Hepatocyte (in vitro differentiated cells): ENCODE measurements at regions not wholly inside any gene's neighbourhood (a gene's known extent, or its start where the extent isn't known, plus 50 kb on each side); places are given as distances from the start of the nearest gene placed in this dataset.
"Not testable (repeated sequence)": the region's sequence is repeated elsewhere in the genome, so short reads cannot be mapped to it uniquely, and the experiment has no call there.

Source experiments
- DNase-seq: peaks from one replicate; pipeline ENCODE4 v3.0.0-alpha.2; 2016; ENCODE audit warnings: low spot score
- H2AFZ ChIP-seq: fragments of 200-600 bp; sonication (generic); 2 replicates; pipeline ENCODE4 v1.6.0; 2016; ENCODE audit warnings: antibody characterized with exemption, mild to moderate bottlenecking
- H3K27ac ChIP-seq: fragments of 200-600 bp; sonication (generic); 2 replicates; pipeline ENCODE4 v1.5.1; 2016; ENCODE audit warnings: mild to moderate bottlenecking
- H3K27me3 ChIP-seq: fragments of 200-600 bp; sonication (generic); 2 replicates; pipeline ENCODE4 v1.6.1; 2016
- H3K36me3 ChIP-seq: fragments of 200-600 bp; sonication (generic); replicated peaks from 2 replicates; pipeline ENCODE4 v1.5.1; 2016; ENCODE audit warnings: low read depth; ENCODE audit not compliant: insufficient read depth
- H3K4me1 ChIP-seq: fragments of 200-600 bp; sonication (generic); 2 replicates; pipeline ENCODE4 v1.5.1; 2016; ENCODE audit warnings: mild to moderate bottlenecking, moderate library complexity; ENCODE audit not compliant: insufficient read depth
- H3K4me2 ChIP-seq: fragments of 200-600 bp; sonication (generic); 2 replicates; pipeline ENCODE4 v1.6.0; 2016
- H3K4me3 ChIP-seq: fragments of 200-600 bp; sonication (generic); 2 replicates; pipeline ENCODE4 v1.5.1; 2016; ENCODE audit warnings: mild to moderate bottlenecking
- H3K79me2 ChIP-seq: fragments of 200-600 bp; sonication (generic); 2 replicates; pipeline ENCODE4 v1.6.0; 2017; ENCODE audit warnings: mild to moderate bottlenecking
- H3K9me2 ChIP-seq: fragments of 200-600 bp; sonication (generic); replicated peaks from 2 replicates; pipeline ENCODE4 v1.6.0; 2017; ENCODE audit warnings: mild to moderate bottlenecking; ENCODE audit not compliant: insufficient read depth
- H3K9me3 ChIP-seq: fragments of 200-600 bp; sonication (generic); 2 replicates; pipeline ENCODE4 v1.5.1; 2016; ENCODE audit warnings: low read depth, mild to moderate bottlenecking
- H4K20me1 ChIP-seq: fragments of 200-600 bp; sonication (generic); 2 replicates; pipeline ENCODE4 v1.6.0; 2016; ENCODE audit warnings: mild to moderate bottlenecking; ENCODE audit not compliant: insufficient read depth, poor library complexity, severe bottlenecking
- EZH2 ChIP-seq: fragments of 200-600 bp; sonication (generic); IDR thresholded peaks from 2 replicates; pipeline ENCODE4 v1.6.1; 2016; ENCODE audit warnings: antibody characterized with exemption, mild to moderate bottlenecking, borderline replicate concordance
- EZH2phosphoT487 ChIP-seq: fragments of 200-600 bp; sonication (generic); IDR thresholded peaks from one replicate; pipeline ENCODE4 v1.6.1; 2018; ENCODE audit warnings: antibody characterized with exemption, mild to moderate bottlenecking, low read depth, moderate library complexity; ENCODE audit not compliant: unreplicated experiment, severe bottlenecking
- WGBS: methylation state at CpG from one replicate; pipeline ENCODE4 v1.1.6; 2016; ENCODE audit warnings: low lambda C conversion rate; ENCODE audit errors: missing lambda C conversion rate; 5-methylcytosine and 5-hydroxymethylcytosine counted together
- TF ChIP-seq, protein P1 (sequence below): fragments of 200-600 bp; sonication (generic); IDR thresholded peaks from 2 replicates; pipeline ENCODE4 v1.5.1; 2016; ENCODE audit warnings: antibody characterized with exemption, mild to moderate bottlenecking; ENCODE audit not compliant: poor library complexity

DNA sequence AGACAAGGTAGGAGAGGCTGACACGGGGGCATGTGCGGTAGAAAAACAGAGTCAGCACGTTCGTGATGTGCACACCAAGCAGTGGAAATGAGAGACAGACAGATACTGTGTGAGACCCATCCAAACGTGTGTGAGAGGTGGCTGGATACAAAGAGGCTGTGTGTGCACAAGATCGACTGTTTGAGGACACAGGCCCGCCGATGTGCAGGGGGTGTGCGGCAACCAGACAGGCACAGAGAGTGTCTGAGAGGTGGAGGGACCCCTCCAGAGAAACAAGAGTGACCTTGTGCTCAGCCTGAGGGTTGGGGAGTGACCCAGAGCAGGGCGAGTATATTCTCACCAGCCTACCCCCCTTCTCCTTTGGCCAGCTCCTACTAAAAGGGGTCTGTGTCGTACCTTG lies 97.8 kb upstream of the IPO9 start:
- Histone ChIP-seq H3K36me3 (no peaks in the 10 kb centered on the region), H3K9me2 (no peaks in the 10 kb centered on the region), H3K27ac (no peak overlapping the region), H2AFZ (no peak overlapping the region), H3K4me1 (peaks cover 14% of the 10 kb centered on the region), H3K79me2 (no peaks in the 10 kb centered on the region), H3K9me3 (no peaks in the 10 kb centered on the region), H4K20me1 (no peaks in the 10 kb centered on the region), H3K4me3 (no peak overlapping the region), H3K27me3 (no peaks in the 10 kb centered on the region), H3K4me2 (no peak overlapping the region)
- DNase-seq: no peak
- TF ChIP-seq, protein P1, sequence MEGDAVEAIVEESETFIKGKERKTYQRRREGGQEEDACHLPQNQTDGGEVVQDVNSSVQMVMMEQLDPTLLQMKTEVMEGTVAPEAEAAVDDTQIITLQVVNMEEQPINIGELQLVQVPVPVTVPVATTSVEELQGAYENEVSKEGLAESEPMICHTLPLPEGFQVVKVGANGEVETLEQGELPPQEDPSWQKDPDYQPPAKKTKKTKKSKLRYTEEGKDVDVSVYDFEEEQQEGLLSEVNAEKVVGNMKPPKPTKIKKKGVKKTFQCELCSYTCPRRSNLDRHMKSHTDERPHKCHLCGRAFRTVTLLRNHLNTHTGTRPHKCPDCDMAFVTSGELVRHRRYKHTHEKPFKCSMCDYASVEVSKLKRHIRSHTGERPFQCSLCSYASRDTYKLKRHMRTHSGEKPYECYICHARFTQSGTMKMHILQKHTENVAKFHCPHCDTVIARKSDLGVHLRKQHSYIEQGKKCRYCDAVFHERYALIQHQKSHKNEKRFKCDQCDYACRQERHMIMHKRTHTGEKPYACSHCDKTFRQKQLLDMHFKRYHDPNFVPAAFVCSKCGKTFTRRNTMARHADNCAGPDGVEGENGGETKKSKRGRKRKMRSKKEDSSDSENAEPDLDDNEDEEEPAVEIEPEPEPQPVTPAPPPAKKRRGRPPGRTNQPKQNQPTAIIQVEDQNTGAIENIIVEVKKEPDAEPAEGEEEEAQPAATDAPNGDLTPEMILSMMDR: no peak
- TF ChIP-seq EZH2phosphoT487: no peak
- no peak for TF ChIP-seq EZH2
- 71% methylated on average over 11 of the region's 11 CpGs for WGBS

DNA sequence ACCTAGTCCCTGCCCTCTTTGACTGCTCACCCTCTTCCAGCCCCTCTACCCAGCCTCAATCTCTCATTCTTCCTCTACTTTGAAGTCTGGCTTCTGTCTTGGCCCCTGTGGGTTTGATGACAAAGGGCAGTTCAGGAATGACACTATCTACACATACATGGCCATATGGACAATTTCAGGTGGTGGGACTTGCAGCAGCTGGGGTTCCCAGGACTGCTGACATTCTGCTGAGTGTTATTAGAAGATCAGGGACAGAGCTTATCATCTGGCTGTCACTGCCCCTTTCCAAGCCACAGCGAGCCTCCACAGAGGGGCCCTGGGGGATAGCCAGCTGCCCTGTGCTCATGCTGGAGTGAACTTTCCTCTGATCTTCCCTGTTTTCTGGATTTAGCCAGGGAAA lies 97.4 kb upstream of the IPO9 start:
- TF ChIP-seq, protein P1: no peak
- TF ChIP-seq EZH2phosphoT487 (no peak), EZH2 (no peak)
- Histone ChIP-seq H3K9me3 (no peaks in the 10 kb centered on the region), H3K4me1 (peaks cover 11% of the 10 kb centered on the region), H3K27ac (no peak overlapping the region), H3K9me2 (no peaks in the 10 kb centered on the region), H3K4me3 (no peak overlapping the region), H3K79me2 (no peaks in the 10 kb centered on the region), H4K20me1 (no peaks in the 10 kb centered on the region), H3K4me2 (no peak overlapping the region), H3K36me3 (no peaks in the 10 kb centered on the region), H3K27me3 (no peaks in the 10 kb centered on the region), H2AFZ (no peak overlapping the region)
- 31% methylated on average over 1 of the region's 1 CpG for WGBS
- DNase-seq: no peak

DNA sequence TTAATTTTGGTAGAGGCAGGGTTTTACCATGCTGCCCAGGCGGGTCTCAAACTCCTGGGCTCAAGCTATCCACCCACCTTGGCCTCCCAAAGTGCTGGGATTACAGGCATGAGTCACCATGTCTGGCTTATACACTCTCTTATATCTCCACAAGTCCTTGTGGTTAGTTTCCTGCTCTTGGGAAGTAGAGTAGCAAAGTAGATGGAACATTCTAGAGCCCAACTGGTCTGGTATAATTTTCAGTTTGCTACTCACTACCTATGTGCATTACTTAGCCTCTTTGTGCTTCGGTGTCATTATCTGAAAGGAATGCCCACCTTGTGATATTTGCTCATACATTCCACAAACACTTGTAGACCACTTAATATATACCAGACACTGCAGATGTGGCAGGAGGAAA lies 96.6 kb upstream of the IPO9 start:
- no peak overlapping the region for H3K4me2 ChIP-seq
- TF ChIP-seq EZH2: no peak
- TF ChIP-seq, protein P1: no peak
- no peak for TF ChIP-seq EZH2phosphoT487
- WGBS: 97% methylated on average over 2 of the region's 2 CpGs
- no peaks in the 10 kb centered on the region for H3K9me2 ChIP-seq
- no peak overlapping the region for H3K27ac ChIP-seq
- H3K27me3 ChIP-seq: no peaks in the 10 kb centered on the region
- no peaks in the 10 kb centered on the region for H4K20me1 ChIP-seq
- H3K4me1 ChIP-seq: peaks cover 8% of the 10 kb centered on the region
- H3K4me3 ChIP-seq: no peak overlapping the region
- no peak for DNase-seq
- no peaks in the 10 kb centered on the region for H3K36me3 ChIP-seq
- no peaks in the 10 kb centered on the region for H3K9me3 ChIP-seq
- H2AFZ ChIP-seq: no peak overlapping the region
- H3K79me2 ChIP-seq: no peaks in the 10 kb centered on the region

DNA sequence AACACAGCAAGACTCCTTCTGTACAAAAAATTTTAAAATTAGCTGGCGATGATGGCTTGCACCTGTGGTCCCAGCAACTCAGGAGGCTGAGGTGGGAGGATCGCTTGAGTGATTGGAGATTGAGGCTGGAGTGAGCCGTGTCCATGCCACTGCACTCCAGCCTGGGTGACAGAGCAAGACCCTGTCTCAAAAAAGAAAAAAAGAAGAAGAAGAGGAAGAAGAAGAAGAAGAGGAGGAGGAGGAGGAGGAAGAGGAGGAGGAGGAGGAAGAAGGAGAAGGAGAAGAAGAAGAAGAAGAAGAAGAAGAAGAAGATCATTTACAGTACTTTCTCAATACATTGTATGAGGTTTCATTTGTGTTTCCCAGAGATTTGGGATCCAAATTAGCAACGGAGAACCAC lies 94.7 kb upstream of the IPO9 start:
- not testable (repeated sequence) for H3K4me3 ChIP-seq, H4K20me1 ChIP-seq, H3K36me3 ChIP-seq, H2AFZ ChIP-seq, H3K79me2 ChIP-seq, H3K27ac ChIP-seq, H3K4me2 ChIP-seq, H3K9me3 ChIP-seq, H3K9me2 ChIP-seq, H3K27me3 ChIP-seq, DNase-seq
- 77% methylated on average over 4 of the region's 4 CpGs for WGBS
- peaks cover 26% of the 10 kb centered on the region for H3K4me1 ChIP-seq
